Neural crest cell (in vitro differentiated cells): ENCODE measurements at regions not wholly inside any gene's neighbourhood (a gene's known extent, or its start where the extent isn't known, plus 50 kb on each side); places are given as distances from the start of the nearest gene placed in this dataset.

ENCODE experiments used
- DNase-seq: peaks from one replicate; pipeline ENCODE4 v3.0.0; 2021; ENCODE audit warnings: low read depth, mixed read lengths, low spot score
- H3K27ac Mint-ChIP-seq: one replicate; pipeline ENCODE4 v1.8.0; 2021; ENCODE audit warnings: mild to moderate bottlenecking, mixed read lengths; ENCODE audit not compliant: unreplicated experiment
- H3K27me3 Mint-ChIP-seq: 2 replicates; pipeline ENCODE4 v1.8.0; 2021; ENCODE audit warnings: low read depth, mild to moderate bottlenecking, mixed read lengths
- H3K36me3 Mint-ChIP-seq: 2 replicates; pipeline ENCODE4 v1.8.0; 2021; ENCODE audit warnings: low read depth, mild to moderate bottlenecking, mixed read lengths
- H3K4me1 Mint-ChIP-seq: 2 replicates; pipeline ENCODE4 v1.8.0; 2021; ENCODE audit warnings: mixed read lengths
- H3K4me3 Mint-ChIP-seq: one replicate; pipeline ENCODE4 v1.8.0; 2021; ENCODE audit warnings: mild to moderate bottlenecking, mixed read lengths
- H3K9me3 Mint-ChIP-seq: 2 replicates; pipeline ENCODE4 v1.8.0; 2021; ENCODE audit warnings: mixed read lengths
- TF ChIP-seq, protein P1 (sequence below): fragments of 200-600 bp; sonication (generic); conservative IDR thresholded peaks from 2 replicates; pipeline ENCODE4 v1.5.0; 2021; ENCODE audit warnings: antibody characterized with exemption, mild to moderate bottlenecking

DNA sequence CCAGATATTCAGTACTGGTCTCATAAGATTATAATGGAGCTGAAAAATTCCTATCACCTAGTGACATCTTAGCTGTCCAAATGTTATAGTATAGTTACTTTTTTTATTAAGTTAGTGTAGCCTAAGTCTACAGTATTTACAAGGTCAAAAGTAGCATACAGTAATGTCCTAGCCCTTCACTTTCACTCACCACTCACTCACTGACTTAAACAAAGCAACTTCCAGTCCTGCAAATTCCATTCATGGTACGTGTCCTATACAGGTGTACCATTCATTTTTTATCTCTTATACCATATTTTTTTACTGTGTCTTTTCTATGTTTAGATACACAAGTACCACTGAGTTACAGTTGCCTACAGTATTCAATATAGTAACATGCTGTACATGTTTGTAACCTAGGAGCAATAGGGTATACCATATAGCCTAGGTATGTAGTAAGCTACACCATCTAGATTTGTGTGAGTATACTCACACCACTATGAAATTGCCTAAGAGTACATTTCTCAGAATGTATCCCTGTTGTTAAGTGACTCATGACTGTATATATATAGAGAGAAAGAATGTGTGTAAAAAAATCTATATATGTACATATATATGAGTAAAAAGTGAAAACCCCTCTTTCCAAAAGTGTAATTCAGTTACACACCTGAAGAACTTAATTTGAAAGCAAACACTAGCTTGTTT, 234.8 kb upstream of the WWC1 start:
- H3K27me3 Mint-ChIP-seq, result no peaks in the 10 kb centered on the region
- H3K36me3 Mint-ChIP-seq, result peaks cover 15% of the 10 kb centered on the region
- H3K4me3 Mint-ChIP-seq, result no peak overlapping the region
- no peak overlapping the region for H3K27ac Mint-ChIP-seq
- no peaks in the 10 kb centered on the region for H3K4me1 Mint-ChIP-seq
- DNase-seq, result no peak
- peaks cover 13% of the 10 kb centered on the region for H3K9me3 Mint-ChIP-seq
- TF ChIP-seq, protein P1, sequence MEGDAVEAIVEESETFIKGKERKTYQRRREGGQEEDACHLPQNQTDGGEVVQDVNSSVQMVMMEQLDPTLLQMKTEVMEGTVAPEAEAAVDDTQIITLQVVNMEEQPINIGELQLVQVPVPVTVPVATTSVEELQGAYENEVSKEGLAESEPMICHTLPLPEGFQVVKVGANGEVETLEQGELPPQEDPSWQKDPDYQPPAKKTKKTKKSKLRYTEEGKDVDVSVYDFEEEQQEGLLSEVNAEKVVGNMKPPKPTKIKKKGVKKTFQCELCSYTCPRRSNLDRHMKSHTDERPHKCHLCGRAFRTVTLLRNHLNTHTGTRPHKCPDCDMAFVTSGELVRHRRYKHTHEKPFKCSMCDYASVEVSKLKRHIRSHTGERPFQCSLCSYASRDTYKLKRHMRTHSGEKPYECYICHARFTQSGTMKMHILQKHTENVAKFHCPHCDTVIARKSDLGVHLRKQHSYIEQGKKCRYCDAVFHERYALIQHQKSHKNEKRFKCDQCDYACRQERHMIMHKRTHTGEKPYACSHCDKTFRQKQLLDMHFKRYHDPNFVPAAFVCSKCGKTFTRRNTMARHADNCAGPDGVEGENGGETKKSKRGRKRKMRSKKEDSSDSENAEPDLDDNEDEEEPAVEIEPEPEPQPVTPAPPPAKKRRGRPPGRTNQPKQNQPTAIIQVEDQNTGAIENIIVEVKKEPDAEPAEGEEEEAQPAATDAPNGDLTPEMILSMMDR, result no peak

DNA sequence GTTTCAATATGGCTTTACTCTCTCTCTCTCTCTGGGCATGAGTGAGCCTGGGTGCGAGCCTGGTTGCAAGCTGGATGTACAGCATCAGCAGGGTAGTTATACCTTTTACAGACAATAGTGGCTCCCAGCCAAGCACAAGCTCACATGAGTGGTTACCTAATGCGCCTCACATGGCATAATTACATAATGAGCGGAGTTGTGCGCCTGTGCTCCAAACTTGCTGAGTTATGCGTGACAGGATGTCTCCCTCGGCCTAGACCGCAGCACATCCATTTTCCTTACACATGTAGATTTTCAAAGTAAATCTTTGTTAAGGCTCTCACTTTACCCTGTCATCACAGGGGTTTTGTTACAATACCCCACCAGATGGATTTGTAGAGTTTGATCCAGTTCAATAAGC, 233.5 kb upstream of the WWC1 start:
- DNase-seq, result no peak
- H3K27me3 Mint-ChIP-seq, result no peaks in the 10 kb centered on the region
- TF ChIP-seq, protein P1, result no peak
- H3K9me3 Mint-ChIP-seq, result peaks cover 13% of the 10 kb centered on the region
- no peaks in the 10 kb centered on the region for H3K4me1 Mint-ChIP-seq
- H3K36me3 Mint-ChIP-seq, result peaks cover 15% of the 10 kb centered on the region
- no peak overlapping the region for H3K4me3 Mint-ChIP-seq
- H3K27ac Mint-ChIP-seq, result no peak overlapping the region

DNA sequence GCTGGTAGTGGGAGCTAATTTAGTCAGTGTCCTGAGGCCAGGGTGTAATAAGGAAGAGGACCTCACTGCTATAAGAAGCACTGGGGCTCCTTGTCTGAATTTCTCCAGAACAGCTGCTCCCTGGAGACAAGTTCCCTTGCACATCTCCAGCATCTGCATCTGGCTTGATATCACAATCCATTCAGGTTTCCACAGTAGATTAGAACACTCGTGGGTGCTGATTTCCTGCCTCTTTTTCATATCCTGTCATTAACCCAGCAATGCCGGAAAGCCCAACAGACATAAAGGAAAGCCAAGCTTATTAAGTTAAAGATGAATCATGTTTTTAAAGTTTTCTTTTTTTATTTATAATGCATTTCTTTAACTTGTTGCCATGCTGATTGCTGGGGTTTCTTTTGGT, 232.3 kb upstream of the WWC1 start:
- H3K36me3 Mint-ChIP-seq, result peaks cover 15% of the 10 kb centered on the region
- no peaks in the 10 kb centered on the region for H3K4me1 Mint-ChIP-seq
- no peak overlapping the region for H3K4me3 Mint-ChIP-seq
- H3K27ac Mint-ChIP-seq, result no peak overlapping the region
- DNase-seq, result no peak
- TF ChIP-seq, protein P1, result no peak
- H3K9me3 Mint-ChIP-seq, result peaks cover 13% of the 10 kb centered on the region
- no peaks in the 10 kb centered on the region for H3K27me3 Mint-ChIP-seq

DNA sequence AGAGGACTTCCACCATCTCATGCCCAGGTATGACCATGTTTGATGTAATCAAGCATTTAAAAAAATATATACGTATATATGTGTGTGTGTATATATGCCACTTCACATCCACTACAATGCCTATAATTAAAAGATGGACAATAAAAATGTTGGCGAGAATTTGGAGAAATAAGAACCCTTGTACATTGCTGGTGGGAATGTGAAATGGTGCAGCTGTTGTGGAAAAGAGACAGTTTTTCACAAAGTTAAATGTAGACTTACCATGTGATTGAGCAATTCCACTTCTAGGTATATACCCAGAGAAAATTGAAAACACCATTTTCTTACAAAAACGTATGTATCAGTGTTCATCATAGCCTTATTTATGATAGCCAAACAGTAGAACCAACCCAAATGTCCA, 229.2 kb upstream of the WWC1 start:
- no peak overlapping the region for H3K27ac Mint-ChIP-seq
- TF ChIP-seq, protein P1, result no peak
- H3K27me3 Mint-ChIP-seq, result no peaks in the 10 kb centered on the region
- H3K9me3 Mint-ChIP-seq, result peaks cover 11% of the 10 kb centered on the region
- H3K36me3 Mint-ChIP-seq, result peaks cover 10% of the 10 kb centered on the region
- no peak for DNase-seq
- H3K4me3 Mint-ChIP-seq, result no peak overlapping the region
- H3K4me1 Mint-ChIP-seq, result peaks cover 5% of the 10 kb centered on the region

DNA sequence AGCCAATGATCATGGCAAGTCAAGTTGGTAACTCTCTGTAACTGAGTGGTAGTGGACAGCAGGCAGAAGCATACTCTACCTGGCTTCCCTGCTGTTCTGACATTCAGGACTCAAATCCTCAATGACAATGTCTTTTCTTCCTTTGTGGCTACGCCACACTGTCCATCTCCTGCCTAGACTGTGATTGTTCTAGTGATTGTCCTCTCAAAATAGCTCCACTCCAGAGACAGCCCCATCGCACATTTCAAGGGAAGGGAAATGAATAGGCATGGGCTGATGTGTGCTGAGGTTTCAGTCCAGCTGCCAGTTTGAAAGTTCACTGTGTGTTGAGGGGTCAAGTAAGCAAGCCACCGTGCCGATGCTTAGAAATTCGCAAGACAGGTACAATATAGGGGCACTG, 227.0 kb upstream of the WWC1 start:
- no peak for DNase-seq
- Mint-ChIP-seq H3K9me3 (no peaks in the 10 kb centered on the region), H3K27me3 (no peaks in the 10 kb centered on the region), H3K4me1 (peaks cover 5% of the 10 kb centered on the region), H3K36me3 (no peaks in the 10 kb centered on the region), H3K27ac (peak overlapping the region; percentile 7), H3K4me3 (no peak overlapping the region)
- TF ChIP-seq, protein P1, result no peak
